A204.1 (cell line): ENCODE measurements at regions not wholly inside any gene's neighbourhood (a gene's known extent, or its start where the extent isn't known, plus 50 kb on each side); places are given as distances from the start of the nearest gene placed in this dataset.

Source experiments
- FAIRE-seq: peaks from 2 replicates; lab custom pipeline; 2012; peaks lifted over from hg19 to GRCh38; lab: Jason Lieb, UNC

GRCh38 chr16:9188721-9189120, 97.3 kb downstream of the HAPSTR1 start:
- no peak for FAIRE-seq

GRCh38 chr16:9191274-9191850, 99.9 kb downstream of the HAPSTR1 start:
- FAIRE-seq, result no peak

- FAIRE-seq, result no peak
These were observed 101.3 kb downstream of the HAPSTR1 start for GRCh38 chr16:9192746-9193145.

- no peak for FAIRE-seq
These were observed 103.8 kb downstream of the HAPSTR1 start for GRCh38 chr16:9195287-9195686.

GRCh38 chr16:9197957-9198661, 106.7 kb downstream of the HAPSTR1 start:
- FAIRE-seq, result no peak

- no peak for FAIRE-seq
These were observed 107.9 kb downstream of the HAPSTR1 start for GRCh38 chr16:9199311-9199710.

- FAIRE-seq, result no peak
These were observed 108.3 kb downstream of the HAPSTR1 start for GRCh38 chr16:9199751-9200150.

- FAIRE-seq, result no peak
These were observed 112.5 kb downstream of the HAPSTR1 start for GRCh38 chr16:9203956-9204355.

- FAIRE-seq, result no peak
These were observed 114.2 kb downstream of the HAPSTR1 start for GRCh38 chr16:9205661-9206060.

GRCh38 chr16:9206156-9206555, 114.7 kb downstream of the HAPSTR1 start:
- FAIRE-seq, result no peak

GRCh38 chr16:9212621-9213020, 121.2 kb downstream of the HAPSTR1 start:
- FAIRE-seq, result no peak

GRCh38 chr16:9219813-9220212, 128.4 kb downstream of the HAPSTR1 start:
- FAIRE-seq, result no peak

- no peak for FAIRE-seq
These were observed 134.3 kb downstream of the HAPSTR1 start for GRCh38 chr16:9225527-9226316.

- no peak for FAIRE-seq
These were observed 135.5 kb downstream of the HAPSTR1 start for GRCh38 chr16:9226924-9227323.

GRCh38 chr16:9231039-9231438, 139.6 kb downstream of the HAPSTR1 start:
- FAIRE-seq, result no peak

- FAIRE-seq, result no peak
These were observed 140.8 kb downstream of the HAPSTR1 start for GRCh38 chr16:9232102-9232770.

- FAIRE-seq, result no peak
These were observed 144.4 kb downstream of the HAPSTR1 start for GRCh38 chr16:9235867-9236266.

GRCh38 chr16:9236319-9236718, 144.9 kb downstream of the HAPSTR1 start:
- FAIRE-seq, result no peak

- no peak for FAIRE-seq
These were observed 146.9 kb downstream of the HAPSTR1 start for GRCh38 chr16:9238346-9238745.

GRCh38 chr16:9241177-9241576, 149.7 kb downstream of the HAPSTR1 start:
- no peak for FAIRE-seq

- no peak for FAIRE-seq
These were observed 156.7 kb downstream of the HAPSTR1 start for GRCh38 chr16:9248162-9248561.

GRCh38 chr16:9249534-9249933, 158.1 kb downstream of the HAPSTR1 start:
- no peak for FAIRE-seq

GRCh38 chr16:9251026-9251425, 159.6 kb downstream of the HAPSTR1 start:
- FAIRE-seq, result no peak
